ENCODE measurements at regions not wholly inside any gene's neighbourhood (a gene's known extent, or its start where the extent isn't known, plus 50 kb on each side); places are given as distances from the start of the nearest gene placed in this dataset.
"Not testable (repeated sequence)": the region's sequence is repeated elsewhere in the genome, so short reads cannot be mapped to it uniquely, and the experiment has no call there.

GRCh38 chrX:99397879-99398278, 1012.2 kb downstream of the PCDH19 start:
- FAIRE-seq: no peak

DNA sequence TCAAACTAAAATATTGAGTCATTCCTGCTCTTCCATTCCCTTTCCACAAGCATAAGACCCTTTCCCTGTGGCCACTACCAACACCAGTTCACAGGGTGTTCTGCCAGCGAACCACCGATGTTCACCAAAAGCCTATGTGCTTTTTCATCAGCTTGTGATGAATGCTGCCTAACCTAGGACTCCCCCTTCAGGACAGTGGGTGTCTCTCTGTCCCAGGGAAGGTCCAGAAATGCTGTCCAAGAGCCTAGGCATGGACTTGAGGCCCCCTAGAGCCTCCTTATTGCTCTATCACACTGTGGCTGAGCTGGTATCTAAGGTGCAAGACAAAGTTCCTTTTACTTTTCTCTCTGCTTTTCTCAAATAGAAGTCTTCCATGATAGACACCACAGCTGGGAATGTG, 1015.6 kb downstream of the PCDH19 start:
- no peak for FAIRE-seq

- FAIRE-seq: no peak
Observed at GRCh38 chrX:99384594-99385374, 1025.3 kb downstream of the PCDH19 start.

DNA sequence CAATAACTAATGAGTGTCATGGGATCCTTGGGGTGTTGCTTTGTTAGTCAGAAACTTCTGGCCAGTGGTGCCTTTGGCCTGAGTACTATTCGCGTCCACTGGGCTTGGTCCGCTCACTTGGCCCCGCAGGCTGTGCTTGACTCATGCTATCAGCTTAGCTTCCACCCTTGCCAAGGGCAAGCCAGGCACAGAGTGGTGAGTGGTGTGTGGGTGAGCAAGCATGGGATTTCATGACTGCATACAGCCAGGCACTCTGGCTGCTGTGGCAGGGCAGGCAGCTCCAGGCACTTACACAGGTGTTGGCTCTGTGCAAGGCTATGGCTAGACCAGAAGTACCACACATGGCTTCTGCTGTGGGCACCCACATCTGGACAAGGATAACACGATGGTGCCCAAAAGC, 1026.3 kb downstream of the PCDH19 start:
- no peak for FAIRE-seq

- FAIRE-seq: no peak
Observed at GRCh38 chrX:99371976-99372595, 1038.0 kb downstream of the PCDH19 start.

GRCh38 chrX:99353412-99353811, 1056.7 kb downstream of the PCDH19 start:
- FAIRE-seq: no peak

- no peak for FAIRE-seq
Observed at GRCh38 chrX:99348256-99348655, 1061.8 kb downstream of the PCDH19 start.

- FAIRE-seq: no peak
Observed at GRCh38 chrX:99308302-99308701, 1101.8 kb downstream of the PCDH19 start.

DNA sequence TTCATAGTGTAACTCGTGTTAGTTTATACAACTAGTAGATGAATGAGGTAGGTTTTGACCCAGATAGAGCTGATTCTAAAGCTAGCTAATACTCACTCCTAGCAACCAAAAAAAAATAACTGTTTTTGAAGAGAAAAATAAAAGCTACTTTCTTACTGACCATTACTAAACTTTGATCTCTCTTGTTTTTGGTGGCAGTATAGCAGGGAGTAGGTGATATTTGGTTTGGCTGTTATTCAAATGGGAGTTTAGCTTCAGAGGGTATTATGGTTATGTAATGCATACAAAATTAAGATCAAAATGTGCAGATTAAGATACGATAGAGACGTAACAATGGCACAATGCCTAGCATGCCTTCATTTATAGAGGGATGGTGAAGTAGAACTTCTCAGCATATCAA, 1104.5 kb downstream of the PCDH19 start:
- no peak for FAIRE-seq

- no peak for FAIRE-seq
Observed at GRCh38 chrX:99301990-99302389, 1108.1 kb downstream of the PCDH19 start.

DNA sequence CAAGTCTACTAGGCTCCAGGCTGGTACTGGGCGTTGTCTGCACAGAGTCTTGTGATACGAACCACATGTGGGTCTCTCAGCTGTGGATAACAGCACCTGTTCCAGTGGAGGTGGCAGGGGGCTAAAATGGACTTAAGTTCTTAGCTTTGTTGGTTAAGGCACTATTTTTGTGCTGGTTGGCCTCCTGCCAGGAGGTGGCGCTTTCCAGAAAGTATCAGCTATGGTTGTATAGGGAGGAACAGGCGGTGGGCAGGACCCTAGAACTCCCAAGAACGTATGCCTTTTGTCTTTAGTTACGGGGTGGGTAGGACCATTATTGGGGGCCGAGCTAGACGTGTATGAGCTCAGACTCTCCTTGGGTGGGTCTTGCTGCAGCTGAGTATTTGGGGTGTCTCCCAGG, 1138.4 kb downstream of the PCDH19 start:
- FAIRE-seq: no peak

DNA sequence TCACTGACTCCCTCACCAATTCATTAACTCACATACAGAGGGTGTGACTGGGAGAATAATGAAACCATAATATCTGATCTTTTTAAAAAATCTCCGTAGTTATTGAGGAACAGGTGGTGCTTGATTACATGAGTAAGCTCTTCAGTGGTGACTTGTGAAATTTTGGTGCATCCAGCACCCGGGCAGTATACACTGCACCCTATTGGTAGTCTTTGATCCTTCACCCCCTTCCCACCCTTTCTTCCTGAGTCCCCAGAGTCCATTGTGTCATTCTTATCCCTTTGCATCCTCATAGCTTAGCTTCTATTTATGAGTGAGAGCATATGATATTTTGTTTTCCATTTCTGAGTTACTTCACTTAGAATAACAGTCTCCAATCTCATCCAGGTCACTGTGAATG, 1143.8 kb downstream of the PCDH19 start:
- no peak for FAIRE-seq

DNA sequence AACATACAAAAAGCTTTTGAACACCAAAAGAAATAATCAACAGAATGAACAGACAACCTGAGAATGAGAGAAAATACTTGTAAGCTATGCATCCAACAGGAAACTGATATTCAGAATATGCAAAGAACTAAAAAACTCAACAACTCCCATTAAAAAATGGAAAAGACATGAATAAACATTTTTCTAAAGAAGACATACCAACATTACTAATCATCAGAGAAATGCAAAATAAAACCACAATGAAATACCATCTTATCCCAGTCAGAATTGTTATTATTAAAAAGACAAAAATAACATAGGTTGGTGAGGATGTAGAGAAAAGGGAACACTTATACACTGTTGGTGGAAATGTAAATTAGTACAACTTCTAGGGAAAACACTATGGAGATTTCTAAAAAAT, 1161.9 kb downstream of the PCDH19 start:
- FAIRE-seq: no peak

- FAIRE-seq: no peak
Observed at GRCh38 chrX:99242001-99242400, 1168.1 kb downstream of the PCDH19 start.

GRCh38 chrX:99234384-99234783, 1175.7 kb downstream of the PCDH19 start:
- FAIRE-seq: not testable (repeated sequence)

- no peak for FAIRE-seq
Observed at GRCh38 chrX:99192421-99192820, 1217.7 kb downstream of the PCDH19 start.

DNA sequence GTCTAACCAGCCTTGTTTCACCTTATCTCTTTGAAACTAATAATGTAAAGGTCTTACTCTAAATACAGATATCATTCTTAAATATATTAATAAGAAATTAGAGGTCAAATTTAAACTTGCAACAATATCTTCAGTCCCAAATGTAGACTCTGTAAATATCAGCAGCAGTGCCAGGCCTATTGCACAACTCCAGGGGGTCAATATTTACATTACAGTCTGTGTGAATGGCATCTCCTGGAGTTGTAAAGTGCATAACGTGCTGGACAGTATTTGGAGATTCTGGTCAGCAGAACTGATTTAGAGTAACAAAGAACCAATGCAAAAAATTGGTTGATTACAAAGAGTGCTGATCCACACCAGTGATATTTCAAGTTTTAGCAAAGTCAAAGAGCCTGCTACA, 1225.9 kb downstream of the PCDH19 start:
- no peak for FAIRE-seq

GRCh38 chrX:99172958-99173357, 1237.1 kb downstream of the PCDH19 start:
- no peak for FAIRE-seq

DNA sequence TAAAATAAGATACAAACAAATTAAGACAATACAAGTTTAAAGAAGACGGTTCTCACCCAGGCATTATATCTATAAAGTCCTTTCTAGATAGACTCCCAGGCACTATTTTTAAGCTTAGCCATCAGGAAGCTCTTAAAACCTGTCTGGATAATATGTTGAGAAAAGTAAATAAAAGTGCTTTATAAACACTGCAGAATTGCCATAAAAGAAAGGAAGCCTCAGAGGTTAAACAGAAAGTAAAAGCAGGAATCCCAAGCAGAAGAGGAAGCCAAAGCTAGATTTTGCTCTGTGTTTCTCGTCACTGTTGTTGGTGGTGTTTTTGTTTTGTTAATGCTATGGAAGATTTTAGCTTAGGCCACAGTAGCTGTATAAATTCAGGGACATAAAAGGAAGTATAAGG, 1267.3 kb downstream of the PCDH19 start:
- FAIRE-seq: no peak

- FAIRE-seq: no peak
Observed at GRCh38 chrX:99137488-99137887, 1272.6 kb downstream of the PCDH19 start.

DNA sequence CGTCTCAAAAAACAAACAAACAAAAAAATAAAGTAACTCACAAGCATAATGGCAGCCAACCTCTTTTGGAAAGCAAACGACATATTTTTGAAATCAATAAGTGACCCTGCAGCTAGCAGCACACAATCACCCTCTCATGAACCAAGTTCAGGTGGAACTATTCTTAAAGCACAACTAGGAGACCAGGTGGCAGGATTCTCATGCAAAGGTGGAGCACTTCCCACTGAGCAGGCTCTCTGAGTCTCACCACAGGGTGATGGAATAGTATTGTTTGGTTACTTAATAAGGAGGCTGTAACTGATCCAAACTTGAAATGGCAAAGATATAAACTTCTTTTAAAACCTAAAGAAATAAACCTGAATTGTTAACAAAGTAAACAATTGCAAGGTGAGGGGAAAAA, 1293.1 kb downstream of the PCDH19 start:
- no peak for FAIRE-seq

- no peak for FAIRE-seq
Observed at GRCh38 chrX:99095965-99096635, 1314.0 kb downstream of the PCDH19 start.

- FAIRE-seq: no peak
Observed at GRCh38 chrX:99091459-99091858, 1318.6 kb downstream of the PCDH19 start.

GRCh38 chrX:99078301-99078700, 1331.8 kb downstream of the PCDH19 start:
- no peak for FAIRE-seq
